H1 (cell line): ENCODE measurements at regions not wholly inside any gene's neighbourhood (a gene's known extent, or its start where the extent isn't known, plus 50 kb on each side); places are given as distances from the start of the nearest gene placed in this dataset.
A peak's percentile ranks its signal among the peaks of the same experiment; 100 is the strongest.

Experiments used
- CTCF ChIA-PET: fragments of 300-600 bp; sonication (Branson Sonifier 250); formaldehyde crosslinking; loops from one replicate; lab custom pipeline; 2021; ENCODE audit not compliant: partially characterized antibody; lab: Charles Lee
- POLR2A ChIA-PET: fragments of 300-600 bp; sonication (Branson Sonifier 250); formaldehyde crosslinking; loops from one replicate; lab custom pipeline; 2021; ENCODE audit warnings: inconsistent platforms; ENCODE audit not compliant: partially characterized antibody; lab: Charles Lee
- DNase-seq, 2 experiments: peaks; one replicate each; pipeline versions ENCODE4 v3.0.0 to v3.0.0-alpha.2; 2010 to 2022; ENCODE audit warnings: low spot score in 2 of 2, low read depth in 1 of 2, mixed read lengths in 1 of 2
- FAIRE-seq: peaks from 2 replicates; lab custom pipeline; 2011; peaks lifted over from hg19 to GRCh38; lab: Jason Lieb, UNC
- H2AFZ ChIP-seq: 2 replicates; pipeline ENCODE4 v1.8.1; 2012; ENCODE audit warnings: low read length, inconsistent platforms
- H2AK5ac ChIP-seq: 2 replicates; pipeline ENCODE4 v1.6.1; 2013; ENCODE audit warnings: low read depth, low read length
- H2BK120ac ChIP-seq: replicated peaks from 2 replicates; pipeline ENCODE3; 2013; ENCODE audit warnings: low read depth, low read length, inconsistent platforms
- H2BK12ac ChIP-seq: 2 replicates; pipeline ENCODE4 v1.6.1; 2013; ENCODE audit warnings: low read depth, low read length
- H2BK15ac ChIP-seq: 2 replicates; pipeline ENCODE4 v1.6.1; 2013; ENCODE audit warnings: low read length
- H2BK20ac ChIP-seq: 2 replicates; pipeline ENCODE4 v1.6.1; 2013; ENCODE audit warnings: low read length
- H2BK5ac ChIP-seq: 2 replicates; pipeline ENCODE4 v1.6.1; 2013; ENCODE audit warnings: low read depth, low read length
- H3K14ac ChIP-seq: 2 replicates; pipeline ENCODE4 v1.6.1; 2013; ENCODE audit warnings: inconsistent platforms; ENCODE audit not compliant: insufficient read length
- H3K18ac ChIP-seq: 2 replicates; pipeline ENCODE4 v1.6.1; 2013; ENCODE audit warnings: low read length; ENCODE audit errors: extremely low read depth
- H3K23ac ChIP-seq: 2 replicates; pipeline ENCODE4 v1.6.1; 2013; ENCODE audit warnings: inconsistent platforms; ENCODE audit not compliant: insufficient read length
- H3K23me2 ChIP-seq: 2 replicates; pipeline ENCODE4 v1.6.1; 2013; ENCODE audit warnings: low read depth, low read length
- H3K27ac ChIP-seq: 2 replicates; pipeline ENCODE4 v1.6.1; 2011; ENCODE audit warnings: low read depth, low read length, inconsistent platforms
- H3K27me3 ChIP-seq, 4 experiments: replicated peaks in 1 of 4; 1 replicate in 1 of 4; 2 replicates in 3 of 4; pipeline versions ENCODE4 v1.6.1 to v1.8.1; 2011 to 2013; ENCODE audit warnings: low read length in 3 of 4, mild to moderate bottlenecking in 3 of 4, inconsistent platforms in 2 of 4, mixed read lengths in 2 of 4, moderate library complexity in 1 of 4; ENCODE audit not compliant: control insufficient read depth in 3 of 4, insufficient read depth in 3 of 4; ENCODE audit errors: extremely low read depth in 1 of 4
- H3K36me3 ChIP-seq, 4 experiments: 2 replicates each; pipeline versions ENCODE4 v1.6.1 to v1.8.1; 2011 to 2013; ENCODE audit warnings: mild to moderate bottlenecking in 4 of 4, low read length in 3 of 4, moderate library complexity in 2 of 4, control low read depth in 1 of 4, inconsistent platforms in 1 of 4; ENCODE audit not compliant: insufficient read depth in 4 of 4, control insufficient read depth in 2 of 4
- H3K4ac ChIP-seq: replicated peaks from 2 replicates; pipeline ENCODE3; 2013; ENCODE audit warnings: low read length, low read depth, mixed read lengths, inconsistent platforms; ENCODE audit not compliant: insufficient read length
- H3K4me1 ChIP-seq, 4 experiments: replicated peaks in 1 of 4; 1 replicate in 1 of 4; 2 replicates in 3 of 4; pipeline versions ENCODE4 v1.6.1 to v1.8.1; 2011 to 2013; ENCODE audit warnings: low read length in 3 of 4, inconsistent platforms in 2 of 4, mixed read lengths in 1 of 4; ENCODE audit not compliant: insufficient read depth in 4 of 4, control insufficient read depth in 3 of 4
- H3K4me2 ChIP-seq, 2 experiments: 2 replicates each; pipeline versions ENCODE4 v1.6.1 to v1.8.1; 2011 to 2013; ENCODE audit warnings: low read depth in 2 of 2, low read length in 2 of 2, control low read depth in 1 of 2, inconsistent platforms in 1 of 2, mild to moderate bottlenecking in 1 of 2; ENCODE audit not compliant: insufficient read depth in 1 of 2
- H3K4me3 ChIP-seq, 4 experiments: fragments of 200-600, 300-600 bp in 1 of 4; sonication (generic), shearing (Covaris generic), sonication (Bioruptor Twin) in 1 of 4; 2 replicates each; pipeline versions ENCODE4 v1.5.1 to v1.8.1; 2011 to 2016; ENCODE audit warnings: low read length in 4 of 4, low read depth in 3 of 4, control low read depth in 2 of 4, inconsistent platforms in 2 of 4, mild to moderate bottlenecking in 2 of 4, mixed read lengths in 1 of 4, moderate library complexity in 1 of 4; ENCODE audit not compliant: insufficient read depth in 2 of 4; ENCODE audit errors: extremely low read depth in 1 of 4
- H3K56ac ChIP-seq: replicated peaks from 2 replicates; pipeline ENCODE3; 2013; ENCODE audit warnings: low read depth, mild to moderate bottlenecking, mixed read lengths, low read length, inconsistent platforms; ENCODE audit not compliant: insufficient read length
- H3K79me1 ChIP-seq: 2 replicates; pipeline ENCODE4 v1.6.1; 2013; ENCODE audit warnings: low read depth, low read length, control low read depth
- H3K79me2 ChIP-seq, 2 experiments: 2 replicates each; pipeline versions ENCODE4 v1.6.1 to v1.8.1; 2012 to 2013; ENCODE audit warnings: low read length in 2 of 2, mild to moderate bottlenecking in 2 of 2, inconsistent platforms in 1 of 2; ENCODE audit not compliant: insufficient read depth in 2 of 2, control insufficient read depth in 1 of 2
- H3K9ac ChIP-seq, 4 experiments: replicated peaks in 1 of 4; 1 replicate in 1 of 4; 2 replicates in 3 of 4; pipeline versions ENCODE4 v1.6.1 to v1.8.1; 2011 to 2013; ENCODE audit warnings: low read depth in 3 of 4, low read length in 3 of 4, control low read depth in 2 of 4, mild to moderate bottlenecking in 2 of 4, moderate library complexity in 2 of 4, inconsistent platforms in 1 of 4; ENCODE audit errors: extremely low read depth in 1 of 4
- H3K9me3 ChIP-seq, 2 experiments: 2 replicates each; pipeline versions ENCODE4 v1.6.1 to v1.8.1; 2012 to 2013; ENCODE audit warnings: mild to moderate bottlenecking in 2 of 2, moderate library complexity in 2 of 2, control low read depth in 1 of 2, inconsistent platforms in 1 of 2, low read depth in 1 of 2, low read length in 1 of 2, mixed read lengths in 1 of 2; ENCODE audit not compliant: insufficient read depth in 2 of 2
- H4K20me1 ChIP-seq, 2 experiments: replicated peaks in 1 of 2; 2 replicates each; pipeline versions ENCODE3 to v1.8.1; 2011 to 2013; ENCODE audit warnings: inconsistent platforms in 2 of 2, low read length in 2 of 2, mild to moderate bottlenecking in 1 of 2; ENCODE audit not compliant: insufficient read depth in 2 of 2, control insufficient read depth in 1 of 2
- H4K5ac ChIP-seq: 2 replicates; pipeline ENCODE4 v1.6.1; 2013; ENCODE audit warnings: low read length, low read depth, mixed read lengths, inconsistent platforms; ENCODE audit not compliant: insufficient read length
- H4K8ac ChIP-seq: 2 replicates; pipeline ENCODE4 v1.8.0; 2013; ENCODE audit warnings: mild to moderate bottlenecking, moderate library complexity, low read length, inconsistent platforms; ENCODE audit not compliant: insufficient read depth; ENCODE audit errors: extremely low read depth
- H4K91ac ChIP-seq: replicated peaks from 2 replicates; pipeline ENCODE3; 2013; ENCODE audit warnings: low read length, mixed read lengths, inconsistent platforms; ENCODE audit not compliant: insufficient read length
- CEBPB ChIP-seq: IDR thresholded peaks from 2 replicates; pipeline ENCODE4 v1.6.1; 2012; ENCODE audit warnings: low read depth, low read length
- EGR1 ChIP-seq: IDR thresholded peaks from 2 replicates; pipeline ENCODE4 v1.6.1; 2011; ENCODE audit warnings: low read depth, low read length, borderline replicate concordance
- FOSL1 ChIP-seq: IDR thresholded peaks from 2 replicates; pipeline ENCODE4 v1.6.1; 2011; ENCODE audit warnings: mild to moderate bottlenecking, low read depth, low read length, moderate library complexity; ENCODE audit not compliant: insufficient read depth
- GABPA ChIP-seq: IDR thresholded peaks from 2 replicates; pipeline ENCODE4 v1.6.1; 2011; ENCODE audit warnings: mild to moderate bottlenecking, low read length, moderate library complexity, borderline replicate concordance; ENCODE audit not compliant: insufficient read depth
- KDM1A ChIP-seq: fragments of 200-600, 300-600 bp; sonication (generic); IDR thresholded peaks from 2 replicates; pipeline ENCODE4 v1.7.1; 2016; ENCODE audit warnings: mild to moderate bottlenecking, low read length, borderline replicate concordance
- KDM4A ChIP-seq: IDR thresholded peaks from one replicate; pipeline ENCODE4 v1.7.1; 2012; ENCODE audit warnings: low read depth, mild to moderate bottlenecking, moderate library complexity, low read length, inconsistent platforms; ENCODE audit not compliant: severe bottlenecking
- POLR2A ChIP-seq, 2 experiments: IDR thresholded peaks; 1 replicate in 1 of 2; 2 replicates in 1 of 2; pipeline ENCODE4 v1.6.1; 2011; ENCODE audit warnings: low read depth in 2 of 2, low read length in 2 of 2, mild to moderate bottlenecking in 2 of 2; ENCODE audit errors: control extremely low read depth in 1 of 2
- SIX5 ChIP-seq: IDR thresholded peaks from 2 replicates; pipeline ENCODE4 v1.6.1; 2011; ENCODE audit warnings: mild to moderate bottlenecking, low read depth, low read length
- SP2 ChIP-seq: IDR thresholded peaks from 2 replicates; pipeline ENCODE4 v1.6.1; 2012; ENCODE audit warnings: mild to moderate bottlenecking, low read length, inconsistent platforms
- whole genome bisulfite sequencing, 2 experiments: shearing (Covaris generic) in 1 of 2; methylation state at CpG; one replicate each; pipeline versions ENCODE4 v1.1.6 to v1.1.7; 2013 to 2015; ENCODE audit warnings: low lambda C conversion rate in 2 of 2, mixed read lengths in 2 of 2, inconsistent platforms in 1 of 2, low coverage in 1 of 2, missing lambda C conversion rate in 1 of 2; ENCODE audit not compliant: insufficient replicate concordance in 2 of 2, insufficient coverage in 1 of 2, insufficient read length in 1 of 2; ENCODE audit errors: extremely low coverage in 1 of 2, missing lambda C conversion rate in 1 of 2; 5-methylcytosine and 5-hydroxymethylcytosine counted together

- Histone ChIP-seq H3K79me1 (no peaks in the 10 kb centered on the region), H3K4me1 (no peaks in the 10 kb centered on the region), H2AK5ac (no peak overlapping the region), H4K91ac (no peak overlapping the region), H3K27me3 (peaks cover 0 to 2% (median 0%) of the 10 kb centered on the region in 4 experiments; a peak in 1 of 7 replicates), H4K20me1 (no peaks in the 10 kb centered on the region), H2BK15ac (peak overlapping the region; percentile 53; the same call in 1 of the 2 replicates), H2BK5ac (no peak overlapping the region), H3K23ac (no peak overlapping the region), H3K9ac (no peak overlapping the region), H3K27ac (no peak overlapping the region), H3K4me3 (no peak overlapping the region), H2BK12ac (no peak overlapping the region), H3K56ac (no peak overlapping the region), H4K5ac (no peak overlapping the region), H3K23me2 (no peaks in the 10 kb centered on the region), H3K18ac (no peak overlapping the region), H4K8ac (no peak overlapping the region), H3K9me3 (no peaks in the 10 kb centered on the region), H2AFZ (no peak overlapping the region), H2BK120ac (no peak overlapping the region), H3K14ac (no peak overlapping the region), H3K79me2 (no peaks in the 10 kb centered on the region), H2BK20ac (no peak overlapping the region), H3K4ac (no peak overlapping the region), H3K36me3 (no peaks in the 10 kb centered on the region), H3K4me2 (no peak overlapping the region)
- ChIA-PET POLR2A (no interaction called here), CTCF (interaction anchor here (2.8 kb wide), 1 partner anchor 11 kb away, joined by 15 read pairs; no protein-coding TSS in a partner anchor)
- FAIRE-seq (no peak), DNase-seq (peak in 1 of 2 experiments; percentile 14)
- no peak for TF ChIP-seq KDM4A
- no peak for TF ChIP-seq KDM1A
- no peak for TF ChIP-seq GABPA
- no peak for TF ChIP-seq SIX5
- no peak for TF ChIP-seq FOSL1
- no peak for TF ChIP-seq CEBPB
- no peak for TF ChIP-seq POLR2A (IDR thresholded peaks at IDR 0.05; ENCODE audit: control extremely low read depth in 1 of 2, low read depth in 2 of 2, low read length in 2 of 2)
- TF ChIP-seq SP2, result no peak
- TF ChIP-seq EGR1, result no peak
- 88% methylated on average over 4 of the region's 5 CpGs; no CpG with 5 or more reads in 1 of the 2 experiments for WGBS, 2 experiments
Observed at GRCh38 chr1:157415661-157416060, 136.7 kb downstream of the FCRL5 start.
